ENCODE measurements at regions not wholly inside any gene's neighbourhood (a gene's known extent, or its start where the extent isn't known, plus 50 kb on each side); places are given as distances from the start of the nearest gene placed in this dataset.

DNA sequence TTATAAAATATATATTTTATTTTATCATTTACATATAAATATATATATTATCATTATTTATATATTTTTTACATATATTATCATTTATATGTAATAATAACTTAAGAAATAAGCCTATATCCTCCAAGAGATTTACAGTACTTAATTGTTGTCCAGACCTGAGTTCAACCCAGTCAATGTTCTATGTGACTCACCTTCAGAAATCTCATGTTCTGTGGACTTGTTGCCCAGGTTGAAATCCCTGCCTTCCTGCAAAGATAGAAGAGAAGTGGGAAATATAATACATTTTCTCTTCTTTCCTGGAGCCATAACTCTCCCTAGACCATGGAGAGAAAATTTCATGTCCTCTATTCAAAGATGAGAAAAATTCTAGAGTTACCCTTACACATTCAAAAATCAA, 247.3 kb downstream of the PARM1 start:
- Histone ChIP-seq H3K4me3 (ENCODE audit: low read length in 3 of 3) (peak overlapping the region in 1 of 3 donors; percentile 35), H3K27ac (ENCODE audit: low read depth in 2 of 2, low read length in 2 of 2) (no peak overlapping the region), H3K36me3 (ENCODE audit: control insufficient read depth in 2 of 3, insufficient read depth in 3 of 3, low read length in 3 of 3) (no peaks in the 10 kb centered on the region), H3K4me1 (ENCODE audit: control insufficient read depth in 2 of 3, insufficient read depth in 2 of 3, low read depth in 1 of 3, low read length in 3 of 3) (no peaks in the 10 kb centered on the region), H3K9me3 (ENCODE audit: control insufficient read depth in 2 of 3, insufficient read depth in 1 of 3, low read length in 3 of 3) (no peaks in the 10 kb centered on the region), H3K9ac (ENCODE audit: low read length in 3 of 3) (no peak overlapping the region), H3K27me3 (ENCODE audit: control insufficient read depth, insufficient read depth, low read length) (no peaks in the 10 kb centered on the region)
- intact Hi-C loops (cut with DNase I), result no loop called here
- TF ChIP-seq, protein P1, sequence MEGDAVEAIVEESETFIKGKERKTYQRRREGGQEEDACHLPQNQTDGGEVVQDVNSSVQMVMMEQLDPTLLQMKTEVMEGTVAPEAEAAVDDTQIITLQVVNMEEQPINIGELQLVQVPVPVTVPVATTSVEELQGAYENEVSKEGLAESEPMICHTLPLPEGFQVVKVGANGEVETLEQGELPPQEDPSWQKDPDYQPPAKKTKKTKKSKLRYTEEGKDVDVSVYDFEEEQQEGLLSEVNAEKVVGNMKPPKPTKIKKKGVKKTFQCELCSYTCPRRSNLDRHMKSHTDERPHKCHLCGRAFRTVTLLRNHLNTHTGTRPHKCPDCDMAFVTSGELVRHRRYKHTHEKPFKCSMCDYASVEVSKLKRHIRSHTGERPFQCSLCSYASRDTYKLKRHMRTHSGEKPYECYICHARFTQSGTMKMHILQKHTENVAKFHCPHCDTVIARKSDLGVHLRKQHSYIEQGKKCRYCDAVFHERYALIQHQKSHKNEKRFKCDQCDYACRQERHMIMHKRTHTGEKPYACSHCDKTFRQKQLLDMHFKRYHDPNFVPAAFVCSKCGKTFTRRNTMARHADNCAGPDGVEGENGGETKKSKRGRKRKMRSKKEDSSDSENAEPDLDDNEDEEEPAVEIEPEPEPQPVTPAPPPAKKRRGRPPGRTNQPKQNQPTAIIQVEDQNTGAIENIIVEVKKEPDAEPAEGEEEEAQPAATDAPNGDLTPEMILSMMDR (IDR thresholded peaks at IDR 0.05; ENCODE audit: borderline replicate concordance, extremely low read depth, insufficient read depth), result no peak
- no peak for DNase-seq
- FAIRE-seq, result no peak

DNA sequence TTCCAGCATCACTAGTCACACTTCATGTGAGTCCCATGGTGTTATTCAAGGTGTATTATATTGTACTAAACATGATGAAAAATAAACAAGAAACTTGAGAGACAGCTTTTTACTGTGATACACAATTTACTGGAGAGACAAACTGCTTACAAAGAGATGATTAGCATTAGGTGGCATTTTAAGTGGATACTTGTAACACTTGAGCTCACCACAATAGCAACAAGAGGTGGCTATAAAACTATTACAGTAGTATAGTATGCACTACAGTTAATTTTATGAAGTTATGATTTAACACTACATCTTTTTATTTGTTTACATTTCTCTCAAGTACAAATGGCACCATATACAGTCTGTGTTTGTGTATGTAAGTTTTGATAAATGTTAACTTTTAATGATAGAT, 246.6 kb downstream of the PARM1 start:
- no peaks in the 10 kb centered on the region for H3K9me3 ChIP-seq (ENCODE audit: control insufficient read depth in 2 of 3, insufficient read depth in 1 of 3, low read length in 3 of 3)
- no peak overlapping the region for H3K27ac ChIP-seq (ENCODE audit: low read depth in 2 of 2, low read length in 2 of 2)
- H3K27me3 ChIP-seq (ENCODE audit: control insufficient read depth, insufficient read depth, low read length), result no peaks in the 10 kb centered on the region
- H3K4me1 ChIP-seq (ENCODE audit: control insufficient read depth in 2 of 3, insufficient read depth in 2 of 3, low read depth in 1 of 3, low read length in 3 of 3), result no peaks in the 10 kb centered on the region
- intact Hi-C loops (cut with DNase I), result no loop called here
- TF ChIP-seq, protein P1 (IDR thresholded peaks at IDR 0.05; ENCODE audit: borderline replicate concordance, extremely low read depth, insufficient read depth), result no peak
- H3K9ac ChIP-seq (ENCODE audit: low read length in 3 of 3), result no peak overlapping the region
- DNase-seq (no peak), FAIRE-seq (no peak)
- no peaks in the 10 kb centered on the region for H3K36me3 ChIP-seq (ENCODE audit: control insufficient read depth in 2 of 3, insufficient read depth in 3 of 3, low read length in 3 of 3)
- no peak overlapping the region for H3K4me3 ChIP-seq (ENCODE audit: low read length in 3 of 3)

DNA sequence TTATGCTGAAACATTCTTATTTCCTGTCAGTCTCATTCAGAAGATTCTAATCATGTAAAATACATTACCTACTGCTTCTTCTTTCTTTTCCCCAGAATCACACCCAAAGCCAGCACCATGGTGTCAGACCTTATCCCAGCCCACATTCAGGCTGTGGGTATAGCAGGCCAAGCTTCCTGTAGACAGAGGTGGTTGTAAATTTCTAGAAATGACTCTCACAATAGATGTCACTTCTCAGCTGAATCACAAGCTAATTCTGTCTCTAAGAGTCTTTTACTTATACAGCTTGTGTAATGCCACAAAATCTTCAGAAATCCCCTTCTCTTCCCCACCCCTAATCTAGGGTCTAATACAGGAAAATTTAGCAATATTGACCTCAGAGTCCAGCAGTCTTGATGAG, 239.6 kb downstream of the PARM1 start:
- intact Hi-C loops (cut with DNase I), result no loop called here
- Histone ChIP-seq H3K9ac (ENCODE audit: low read length in 3 of 3) (no peak overlapping the region), H3K27ac (ENCODE audit: low read depth in 2 of 2, low read length in 2 of 2) (no peak overlapping the region), H3K4me3 (ENCODE audit: low read length in 3 of 3) (no peak overlapping the region), H3K36me3 (ENCODE audit: control insufficient read depth in 2 of 3, insufficient read depth in 3 of 3, low read length in 3 of 3) (no peaks in the 10 kb centered on the region), H3K4me1 (ENCODE audit: control insufficient read depth in 2 of 3, insufficient read depth in 2 of 3, low read depth in 1 of 3, low read length in 3 of 3) (no peaks in the 10 kb centered on the region), H3K27me3 (ENCODE audit: control insufficient read depth, insufficient read depth, low read length) (no peaks in the 10 kb centered on the region), H3K9me3 (ENCODE audit: control insufficient read depth in 2 of 3, insufficient read depth in 1 of 3, low read length in 3 of 3) (no peaks in the 10 kb centered on the region)
- DNase-seq (no peak), FAIRE-seq (no peak)
- TF ChIP-seq, protein P1 (IDR thresholded peaks at IDR 0.05; ENCODE audit: borderline replicate concordance, extremely low read depth, insufficient read depth), result no peak

DNA sequence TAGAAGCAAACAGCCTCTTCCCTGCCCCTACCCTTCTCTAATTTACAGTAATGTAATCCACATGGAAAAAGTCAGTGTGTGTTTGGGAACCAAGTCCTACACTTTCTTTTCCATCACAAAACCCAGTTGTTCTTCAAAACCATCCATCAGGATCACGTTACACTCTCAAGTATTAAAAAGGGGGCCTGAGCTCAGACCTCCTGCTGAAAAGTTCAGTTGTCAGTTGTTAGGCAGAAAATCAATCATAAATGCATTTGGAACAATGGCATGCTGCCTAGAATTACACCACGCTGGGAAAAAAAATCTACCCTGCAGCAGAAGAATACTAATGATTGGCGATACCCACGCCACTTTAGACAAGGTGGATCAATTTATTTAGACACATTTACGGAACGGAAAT, 236.5 kb downstream of the PARM1 start:
- Histone ChIP-seq H3K9ac (ENCODE audit: low read length in 3 of 3) (no peak overlapping the region), H3K36me3 (ENCODE audit: control insufficient read depth in 2 of 3, insufficient read depth in 3 of 3, low read length in 3 of 3) (no peaks in the 10 kb centered on the region), H3K27me3 (ENCODE audit: control insufficient read depth, insufficient read depth, low read length) (no peaks in the 10 kb centered on the region), H3K9me3 (ENCODE audit: control insufficient read depth in 2 of 3, insufficient read depth in 1 of 3, low read length in 3 of 3) (peaks cover 0 to 3% (median 0%) of the 10 kb centered on the region in 3 donors), H3K4me3 (ENCODE audit: low read length in 3 of 3) (no peak overlapping the region), H3K27ac (ENCODE audit: low read depth in 2 of 2, low read length in 2 of 2) (no peak overlapping the region), H3K4me1 (ENCODE audit: control insufficient read depth in 2 of 3, insufficient read depth in 2 of 3, low read depth in 1 of 3, low read length in 3 of 3) (no peaks in the 10 kb centered on the region)
- intact Hi-C loops (cut with DNase I), result no loop called here
- FAIRE-seq, result no peak
- TF ChIP-seq, protein P1 (IDR thresholded peaks at IDR 0.05; ENCODE audit: borderline replicate concordance, extremely low read depth, insufficient read depth), result no peak
- DNase-seq, result no peak
